GM18519 (cell line): ENCODE measurements at regions not wholly inside any gene's neighbourhood (a gene's known extent, or its start where the extent isn't known, plus 50 kb on each side); places are given as distances from the start of the nearest gene placed in this dataset.
"Not testable (repeated sequence)": the region's sequence is repeated elsewhere in the genome, so short reads cannot be mapped to it uniquely, and the experiment has no call there.

Experiments used
- ATAC-seq: cut with Tn5 transposase; IDR thresholded peaks from one replicate; pipeline ENCODE4 v1.9.1; 2021; ENCODE audit warnings: mild to moderate bottlenecking, moderate library complexity; ENCODE audit not compliant: unreplicated experiment, low FRiP score

- no peak for ATAC-seq
These were observed 129.1 kb upstream of the LDB2 start for GRCh38 chr4:17027495-17027894.

GRCh38 chr4:17024425-17024824, 126.0 kb upstream of the LDB2 start:
- no peak for ATAC-seq

GRCh38 chr4:17020901-17021300, 122.5 kb upstream of the LDB2 start:
- no peak for ATAC-seq

- no peak for ATAC-seq
These were observed 122.0 kb upstream of the LDB2 start for GRCh38 chr4:17020451-17020850.

- ATAC-seq, result not testable (repeated sequence)
These were observed 120.2 kb upstream of the LDB2 start for GRCh38 chr4:17018621-17019020.

- no peak for ATAC-seq
These were observed 119.6 kb upstream of the LDB2 start for GRCh38 chr4:17018013-17018412.

- ATAC-seq, result no peak
These were observed 115.0 kb upstream of the LDB2 start for GRCh38 chr4:17013382-17014006.

- ATAC-seq, result no peak
These were observed 114.0 kb upstream of the LDB2 start for GRCh38 chr4:17012451-17012850.

- no peak for ATAC-seq
These were observed 112.1 kb upstream of the LDB2 start for GRCh38 chr4:17010426-17011087.

- no peak for ATAC-seq
These were observed 111.5 kb upstream of the LDB2 start for GRCh38 chr4:17009871-17010367.

- no peak for ATAC-seq
These were observed 110.4 kb upstream of the LDB2 start for GRCh38 chr4:17008834-17009345.

- not testable (repeated sequence) for ATAC-seq
These were observed 105.4 kb upstream of the LDB2 start for GRCh38 chr4:17003606-17004392.

GRCh38 chr4:16995451-16995850, 97.0 kb upstream of the LDB2 start:
- no peak for ATAC-seq

GRCh38 chr4:16993956-16994840, 95.8 kb upstream of the LDB2 start:
- ATAC-seq, result no peak

GRCh38 chr4:16992566-16993225, 94.3 kb upstream of the LDB2 start:
- no peak for ATAC-seq

GRCh38 chr4:16991450-16991849, 93.0 kb upstream of the LDB2 start:
- ATAC-seq, result no peak

GRCh38 chr4:16989371-16989770, 90.9 kb upstream of the LDB2 start:
- no peak for ATAC-seq

- ATAC-seq, result no peak
These were observed 90.4 kb upstream of the LDB2 start for GRCh38 chr4:16988814-16989213.

- ATAC-seq, result no peak
These were observed 78.6 kb upstream of the LDB2 start for GRCh38 chr4:16977081-16977480.

GRCh38 chr4:16969696-16970135, 71.3 kb upstream of the LDB2 start:
- ATAC-seq, result no peak
